ENCODE measurements at regions not wholly inside any gene's neighbourhood (a gene's known extent, or its start where the extent isn't known, plus 50 kb on each side); places are given as distances from the start of the nearest gene placed in this dataset.

- H3K9me3 ChIP-seq, result no peaks in the 10 kb centered on the region
- no peak for DNase-seq (ENCODE audit: extremely low spot score in 2 of 2)
- no peaks in the 10 kb centered on the region for H3K36me3 ChIP-seq
- H3K27ac ChIP-seq, result no peak overlapping the region
- TF ChIP-seq CTCF (IDR thresholded peaks at IDR 0.05) (no peak), POLR2A (IDR thresholded peaks at IDR 0.05) (no peak), POLR2AphosphoS5 (IDR thresholded peaks at IDR 0.05; ENCODE audit: insufficient read depth in 1 of 2, low read depth in 1 of 2) (no peak)
- intact Hi-C loops (cut with DNase I), result loop anchor here (10.0 kb wide), 1 partner anchor 277 kb away; no protein-coding TSS in a partner anchor
- H3K4me3 ChIP-seq, result no peak overlapping the region
- H3K27me3 ChIP-seq, result no peaks in the 10 kb centered on the region
- no peaks in the 10 kb centered on the region for H3K4me1 ChIP-seq
Measured at GRCh38 chr12:42981379-42981778, 391.8 kb upstream of the PRICKLE1 start.

- Histone ChIP-seq H3K9me3 (no peaks in the 10 kb centered on the region), H3K36me3 (no peaks in the 10 kb centered on the region), H3K4me3 (no peak overlapping the region), H3K27me3 (no peaks in the 10 kb centered on the region), H3K27ac (no peak overlapping the region), H3K4me1 (no peaks in the 10 kb centered on the region)
- TF ChIP-seq CTCF (IDR thresholded peaks at IDR 0.05), result no peak
- intact Hi-C loops (cut with DNase I), result loop anchor here (10.0 kb wide), 1 partner anchor 276 kb away; no protein-coding TSS in a partner anchor
- DNase-seq (ENCODE audit: extremely low spot score in 2 of 2), result no peak
Measured at GRCh38 chr12:42980441-42980840, 390.9 kb upstream of the PRICKLE1 start.

GRCh38 chr12:42979746-42980145, 390.2 kb upstream of the PRICKLE1 start:
- intact Hi-C loops (cut with DNase I), result loop anchor here (10.0 kb wide), 1 partner anchor 275 kb away; no protein-coding TSS in a partner anchor
- TF ChIP-seq POLR2AphosphoS5 (IDR thresholded peaks at IDR 0.05; ENCODE audit: insufficient read depth in 1 of 2, low read depth in 1 of 2), result no peak
- no peak for TF ChIP-seq CTCF (IDR thresholded peaks at IDR 0.05)
- no peak for TF ChIP-seq POLR2A (IDR thresholded peaks at IDR 0.05)
- no peaks in the 10 kb centered on the region for H3K9me3 ChIP-seq
- H3K27me3 ChIP-seq, result no peaks in the 10 kb centered on the region
- H3K36me3 ChIP-seq, result no peaks in the 10 kb centered on the region
- no peak for DNase-seq (ENCODE audit: extremely low spot score in 2 of 2)
- H3K4me3 ChIP-seq, result no peak overlapping the region
- no peaks in the 10 kb centered on the region for H3K4me1 ChIP-seq
- H3K27ac ChIP-seq, result no peak overlapping the region

GRCh38 chr12:42978708-42979107, 389.2 kb upstream of the PRICKLE1 start:
- Histone ChIP-seq H3K27ac (no peak overlapping the region), H3K9me3 (no peaks in the 10 kb centered on the region), H3K27me3 (no peaks in the 10 kb centered on the region), H3K4me1 (no peaks in the 10 kb centered on the region), H3K36me3 (no peaks in the 10 kb centered on the region), H3K4me3 (no peak overlapping the region)
- no peak for TF ChIP-seq CTCF (IDR thresholded peaks at IDR 0.05)
- no peak for TF ChIP-seq POLR2AphosphoS5 (IDR thresholded peaks at IDR 0.05; ENCODE audit: insufficient read depth in 1 of 2, low read depth in 1 of 2)
- TF ChIP-seq POLR2A (IDR thresholded peaks at IDR 0.05), result no peak
- intact Hi-C loops (cut with DNase I), result no loop called here
- no peak for DNase-seq (ENCODE audit: extremely low spot score in 2 of 2)

- Histone ChIP-seq H3K36me3 (no peaks in the 10 kb centered on the region), H3K27ac (no peak overlapping the region), H3K27me3 (no peaks in the 10 kb centered on the region), H3K4me3 (no peak overlapping the region), H3K9me3 (no peaks in the 10 kb centered on the region), H3K4me1 (no peaks in the 10 kb centered on the region)
- intact Hi-C loops (cut with DNase I), result no loop called here
- no peak for DNase-seq (ENCODE audit: extremely low spot score in 2 of 2)
- TF ChIP-seq POLR2A (IDR thresholded peaks at IDR 0.05), result no peak
- no peak for TF ChIP-seq POLR2AphosphoS5 (IDR thresholded peaks at IDR 0.05; ENCODE audit: insufficient read depth in 1 of 2, low read depth in 1 of 2)
- TF ChIP-seq CTCF (IDR thresholded peaks at IDR 0.05), result no peak
Measured at GRCh38 chr12:42977451-42978230, 388.1 kb upstream of the PRICKLE1 start.

Measured in vagina (tissue), 2 donors.